Stomach (tissue), 4 donors: ENCODE measurements at regions not wholly inside any gene's neighbourhood (a gene's known extent, or its start where the extent isn't known, plus 50 kb on each side); places are given as distances from the start of the nearest gene placed in this dataset.

Experiments
- EP300 ChIP-seq: sonication (generic); formaldehyde crosslinking; IDR thresholded peaks from one replicate; pipeline ENCODE4 v1.6.1; 2017; ENCODE audit warnings: antibody characterized with exemption
- POLR2A ChIP-seq, 4 donors: fragments of 450-650 bp; IDR thresholded peaks; one replicate each; pipeline ENCODE4 v1.6.1; 2016; ENCODE audit warnings: antibody characterized with exemption in 4 of 4, control low read depth in 2 of 4, mild to moderate bottlenecking in 1 of 4, moderate library complexity in 1 of 4
- TF ChIP-seq, protein P1 (sequence below), 7 experiments: fragments of 450-650 bp in 4 of 7; fragments of 200-600 bp in 3 of 7; sonication (generic) in 3 of 7; IDR thresholded peaks; one replicate each; pipeline ENCODE4 v1.5.1; 2016 to 2019; ENCODE audit warnings: antibody characterized with exemption in 7 of 7, control low read depth in 2 of 7, mild to moderate bottlenecking in 1 of 7

DNA sequence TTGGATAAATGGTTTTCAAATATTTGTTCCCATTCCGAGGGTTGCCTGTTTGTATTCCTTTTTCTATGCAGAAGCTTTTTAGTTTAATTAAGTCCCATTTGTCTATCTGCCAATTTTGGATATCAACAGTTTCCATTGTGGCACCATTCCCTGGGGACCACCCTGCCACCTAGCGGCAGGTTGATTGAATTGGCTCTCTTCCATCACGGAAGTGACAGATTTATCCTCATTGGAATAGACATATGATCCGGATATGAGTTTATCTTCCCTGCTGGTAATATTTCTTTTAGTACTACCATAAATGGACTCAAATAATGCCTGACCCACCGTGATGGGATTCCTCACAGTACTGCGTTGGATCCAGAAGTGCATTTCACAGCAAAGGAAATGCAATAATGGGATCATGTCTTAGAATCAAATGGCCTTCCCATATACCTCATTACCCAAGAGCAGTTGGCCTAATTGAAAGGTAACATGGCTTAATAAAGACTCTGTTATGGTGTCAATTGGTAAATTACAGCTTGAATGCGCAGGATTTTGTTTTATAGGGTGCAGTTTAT, 327.0 kb downstream of the BMP2 start:
- TF ChIP-seq, protein P1, sequence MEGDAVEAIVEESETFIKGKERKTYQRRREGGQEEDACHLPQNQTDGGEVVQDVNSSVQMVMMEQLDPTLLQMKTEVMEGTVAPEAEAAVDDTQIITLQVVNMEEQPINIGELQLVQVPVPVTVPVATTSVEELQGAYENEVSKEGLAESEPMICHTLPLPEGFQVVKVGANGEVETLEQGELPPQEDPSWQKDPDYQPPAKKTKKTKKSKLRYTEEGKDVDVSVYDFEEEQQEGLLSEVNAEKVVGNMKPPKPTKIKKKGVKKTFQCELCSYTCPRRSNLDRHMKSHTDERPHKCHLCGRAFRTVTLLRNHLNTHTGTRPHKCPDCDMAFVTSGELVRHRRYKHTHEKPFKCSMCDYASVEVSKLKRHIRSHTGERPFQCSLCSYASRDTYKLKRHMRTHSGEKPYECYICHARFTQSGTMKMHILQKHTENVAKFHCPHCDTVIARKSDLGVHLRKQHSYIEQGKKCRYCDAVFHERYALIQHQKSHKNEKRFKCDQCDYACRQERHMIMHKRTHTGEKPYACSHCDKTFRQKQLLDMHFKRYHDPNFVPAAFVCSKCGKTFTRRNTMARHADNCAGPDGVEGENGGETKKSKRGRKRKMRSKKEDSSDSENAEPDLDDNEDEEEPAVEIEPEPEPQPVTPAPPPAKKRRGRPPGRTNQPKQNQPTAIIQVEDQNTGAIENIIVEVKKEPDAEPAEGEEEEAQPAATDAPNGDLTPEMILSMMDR (IDR thresholded peaks at IDR 0.05): peak in 1 of 7 experiments; percentile 15
- no peak for TF ChIP-seq EP300
- no peak for TF ChIP-seq POLR2A (IDR thresholded peaks at IDR 0.05)
